Body of pancreas (tissue), 4 donors: ENCODE measurements at regions not wholly inside any gene's neighbourhood (a gene's known extent, or its start where the extent isn't known, plus 50 kb on each side); places are given as distances from the start of the nearest gene placed in this dataset.

Experiments
- POLR2A ChIP-seq, 3 donors: fragments of 450-650 bp; IDR thresholded peaks; one replicate each; pipeline ENCODE4 v1.6.1; 2016; ENCODE audit warnings: antibody characterized with exemption in 3 of 3, mild to moderate bottlenecking in 2 of 3
- TF ChIP-seq, protein P1 (sequence below), 7 experiments: fragments of 450-650 bp in 4 of 7; fragments of 200-600 bp in 3 of 7; sonication (generic) in 3 of 7; IDR thresholded peaks; one replicate each; pipeline ENCODE4 v1.5.1; 2016 to 2019; ENCODE audit warnings: antibody characterized with exemption in 7 of 7

- TF ChIP-seq, protein P1, sequence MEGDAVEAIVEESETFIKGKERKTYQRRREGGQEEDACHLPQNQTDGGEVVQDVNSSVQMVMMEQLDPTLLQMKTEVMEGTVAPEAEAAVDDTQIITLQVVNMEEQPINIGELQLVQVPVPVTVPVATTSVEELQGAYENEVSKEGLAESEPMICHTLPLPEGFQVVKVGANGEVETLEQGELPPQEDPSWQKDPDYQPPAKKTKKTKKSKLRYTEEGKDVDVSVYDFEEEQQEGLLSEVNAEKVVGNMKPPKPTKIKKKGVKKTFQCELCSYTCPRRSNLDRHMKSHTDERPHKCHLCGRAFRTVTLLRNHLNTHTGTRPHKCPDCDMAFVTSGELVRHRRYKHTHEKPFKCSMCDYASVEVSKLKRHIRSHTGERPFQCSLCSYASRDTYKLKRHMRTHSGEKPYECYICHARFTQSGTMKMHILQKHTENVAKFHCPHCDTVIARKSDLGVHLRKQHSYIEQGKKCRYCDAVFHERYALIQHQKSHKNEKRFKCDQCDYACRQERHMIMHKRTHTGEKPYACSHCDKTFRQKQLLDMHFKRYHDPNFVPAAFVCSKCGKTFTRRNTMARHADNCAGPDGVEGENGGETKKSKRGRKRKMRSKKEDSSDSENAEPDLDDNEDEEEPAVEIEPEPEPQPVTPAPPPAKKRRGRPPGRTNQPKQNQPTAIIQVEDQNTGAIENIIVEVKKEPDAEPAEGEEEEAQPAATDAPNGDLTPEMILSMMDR (IDR thresholded peaks at IDR 0.05): no peak
- TF ChIP-seq POLR2A (IDR thresholded peaks at IDR 0.05): no peak
Measured at GRCh38 chr5:39785410-39785809, 360.6 kb upstream of the DAB2 start.
